HL-60 (cell line): ENCODE measurements at regions not wholly inside any gene's neighbourhood (a gene's known extent, or its start where the extent isn't known, plus 50 kb on each side); places are given as distances from the start of the nearest gene placed in this dataset.

ENCODE experiments used
- CTCF ChIP-seq: IDR thresholded peaks from one replicate; pipeline ENCODE4 v1.5.1; 2011; ENCODE audit warnings: low read length, control low read depth, inconsistent platforms; ENCODE audit not compliant: insufficient read depth
- GABPA ChIP-seq: IDR thresholded peaks from 2 replicates; pipeline ENCODE4 v1.6.1; 2012; ENCODE audit warnings: low read depth
- POLR2AphosphoS5 ChIP-seq: IDR thresholded peaks from 2 replicates; pipeline ENCODE4 v1.6.1; 2012; ENCODE audit warnings: low read depth
- REST ChIP-seq: IDR thresholded peaks from 2 replicates; pipeline ENCODE4 v1.6.1; 2012; ENCODE audit warnings: low read depth; ENCODE audit not compliant: insufficient replicate concordance
- SPI1 ChIP-seq: IDR thresholded peaks from 2 replicates; pipeline ENCODE4 v1.6.1; 2012; ENCODE audit warnings: low read depth, mild to moderate bottlenecking, borderline replicate concordance

GRCh38 chr1:4511374-4511773 lies 143.0 kb upstream of the AJAP1 start:
- no peak for TF ChIP-seq POLR2AphosphoS5
- TF ChIP-seq GABPA: no peak
- TF ChIP-seq CTCF: no peak
- TF ChIP-seq REST: no peak
- no peak for TF ChIP-seq SPI1
